HG02759 (cell line): ENCODE measurements at regions not wholly inside any gene's neighbourhood (a gene's known extent, or its start where the extent isn't known, plus 50 kb on each side); places are given as distances from the start of the nearest gene placed in this dataset.

Experiments used
- ATAC-seq: cut with Tn5 transposase; IDR thresholded peaks from one replicate; pipeline ENCODE4 v1.9.1; 2021; ENCODE audit warnings: mild to moderate bottlenecking, moderate library complexity; ENCODE audit not compliant: unreplicated experiment

DNA sequence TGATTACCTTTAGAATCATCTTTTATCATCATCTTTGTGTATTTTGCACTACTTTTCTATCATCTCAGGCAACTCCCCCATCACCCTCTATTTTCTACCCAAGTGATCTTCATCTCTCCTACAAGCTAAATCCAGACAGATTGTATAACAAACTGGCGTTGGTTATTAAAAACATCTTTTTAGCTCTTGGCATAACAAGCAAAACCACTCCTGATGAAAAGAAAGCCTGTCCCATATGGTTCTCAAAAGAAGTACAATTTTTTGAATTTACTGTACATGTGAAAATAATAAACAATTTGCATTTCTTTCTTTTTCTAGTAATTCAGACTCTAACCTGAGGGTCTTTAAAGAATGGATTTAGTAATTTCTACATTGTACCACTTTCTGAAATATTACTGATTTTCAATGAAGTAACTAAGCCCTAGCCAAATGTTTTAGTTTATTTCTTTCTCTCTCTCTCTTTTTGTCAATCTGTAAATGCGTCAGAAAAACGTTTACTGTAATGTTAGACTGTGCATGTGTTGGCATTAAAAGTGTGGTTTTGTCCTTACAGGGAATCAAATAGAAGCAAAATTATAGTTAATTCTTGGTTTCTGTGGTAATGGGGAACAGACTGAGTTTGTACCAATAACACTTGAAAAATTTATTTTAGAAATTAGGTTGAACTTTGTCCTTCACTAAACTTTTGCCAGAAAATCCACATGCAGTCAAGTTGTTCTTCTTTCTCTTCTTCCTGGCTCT lies 52.5 kb upstream of the RPS23 start:
- no peak for ATAC-seq

DNA sequence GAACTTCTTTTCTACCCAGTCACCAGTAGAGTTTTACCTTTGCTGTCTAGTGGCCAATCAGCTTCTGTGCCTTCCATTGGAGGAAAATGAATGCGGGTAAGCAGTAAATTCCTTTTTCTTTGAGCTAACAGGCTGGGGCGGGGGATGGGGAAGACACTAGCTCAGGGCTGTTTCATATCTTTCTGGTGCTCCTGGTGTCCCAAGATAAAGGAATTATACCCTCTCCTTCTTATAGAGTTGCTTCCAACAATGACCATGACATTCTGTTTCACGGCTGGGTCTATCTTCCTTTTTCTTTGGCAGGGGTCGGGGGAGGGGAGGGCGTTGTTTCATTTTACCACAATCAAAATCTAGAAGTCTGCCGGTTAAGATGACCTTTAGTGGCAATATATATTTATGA lies 51.2 kb upstream of the RPS23 start:
- ATAC-seq, result no peak
